Parathyroid adenoma (tissue), 2 donors: ENCODE measurements at regions not wholly inside any gene's neighbourhood (a gene's known extent, or its start where the extent isn't known, plus 50 kb on each side); places are given as distances from the start of the nearest gene placed in this dataset.

Source experiments
- H2AFZ ChIP-seq: fragments of 300-600 bp; sonication (generic); one replicate; pipeline ENCODE4 v1.7.0; 2017; ENCODE audit warnings: antibody characterized with exemption, mild to moderate bottlenecking
- H3K27ac ChIP-seq: fragments of 300-600 bp; sonication (generic); one replicate; pipeline ENCODE4 v1.7.0; 2017
- H3K27me3 ChIP-seq: fragments of 300-600 bp; sonication (generic); one replicate; pipeline ENCODE4 v1.7.0; 2017; ENCODE audit warnings: low read length; ENCODE audit not compliant: control insufficient read depth, insufficient read depth
- H3K36me3 ChIP-seq: fragments of 300-600 bp; sonication (generic); one replicate; pipeline ENCODE4 v1.7.0; 2017; ENCODE audit warnings: low read length; ENCODE audit not compliant: control insufficient read depth, insufficient read depth
- H3K4me1 ChIP-seq: fragments of 300-600 bp; sonication (generic); one replicate; pipeline ENCODE4 v1.7.0; 2017; ENCODE audit warnings: control low read depth
- H3K4me2 ChIP-seq: fragments of 300-600 bp; sonication (generic); one replicate; pipeline ENCODE4 v1.7.0; 2017; ENCODE audit warnings: low read length
- H3K4me3 ChIP-seq: fragments of 300-600 bp; sonication (generic); one replicate; pipeline ENCODE4 v1.7.0; 2017; ENCODE audit warnings: low read depth, low read length
- H3K79me2 ChIP-seq: fragments of 300-600 bp; sonication (generic); one replicate; pipeline ENCODE4 v1.7.0; 2017; ENCODE audit warnings: control low read depth
- H3K9ac ChIP-seq: fragments of 300-600 bp; sonication (generic); one replicate; pipeline ENCODE4 v1.7.0; 2017; ENCODE audit warnings: mild to moderate bottlenecking
- H3K9me3 ChIP-seq: fragments of 300-600 bp; sonication (generic); one replicate; pipeline ENCODE4 v1.7.0; 2017; ENCODE audit warnings: low read length; ENCODE audit not compliant: control insufficient read depth
- CTCF ChIP-seq: fragments of 300-600 bp; sonication (generic); IDR thresholded peaks from one replicate; pipeline ENCODE4 v1.7.0; 2017; ENCODE audit warnings: antibody characterized with exemption, mild to moderate bottlenecking
- donor health status: primary hyperparathyroidism.

DNA sequence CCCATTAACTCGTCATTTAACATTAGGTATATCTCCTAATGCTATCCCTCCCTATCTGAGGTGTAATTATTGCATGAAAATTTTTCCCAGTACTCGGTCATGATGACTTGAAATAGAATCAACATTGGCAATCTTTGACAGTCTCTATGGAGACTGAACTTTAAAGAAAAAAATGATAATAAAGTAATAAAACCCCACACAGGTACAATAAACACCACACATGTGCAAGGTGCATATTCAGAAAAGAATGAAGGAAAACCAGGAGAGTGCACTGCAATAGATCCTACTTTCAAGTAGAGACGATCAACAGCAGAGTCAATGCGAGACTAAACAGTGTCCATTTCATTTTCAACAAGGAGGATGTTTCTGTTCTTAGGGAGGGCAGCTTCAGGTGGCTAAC lies 1253.8 kb upstream of the TMEM132C start:
- Histone ChIP-seq H3K4me1 (no peaks in the 10 kb centered on the region), H2AFZ (no peak overlapping the region), H3K27me3 (no peaks in the 10 kb centered on the region), H3K4me3 (no peak overlapping the region), H3K79me2 (no peaks in the 10 kb centered on the region), H3K9me3 (no peaks in the 10 kb centered on the region), H3K4me2 (no peak overlapping the region), H3K36me3 (no peaks in the 10 kb centered on the region), H3K27ac (no peak overlapping the region), H3K9ac (no peak overlapping the region)
- TF ChIP-seq CTCF = no peak

DNA sequence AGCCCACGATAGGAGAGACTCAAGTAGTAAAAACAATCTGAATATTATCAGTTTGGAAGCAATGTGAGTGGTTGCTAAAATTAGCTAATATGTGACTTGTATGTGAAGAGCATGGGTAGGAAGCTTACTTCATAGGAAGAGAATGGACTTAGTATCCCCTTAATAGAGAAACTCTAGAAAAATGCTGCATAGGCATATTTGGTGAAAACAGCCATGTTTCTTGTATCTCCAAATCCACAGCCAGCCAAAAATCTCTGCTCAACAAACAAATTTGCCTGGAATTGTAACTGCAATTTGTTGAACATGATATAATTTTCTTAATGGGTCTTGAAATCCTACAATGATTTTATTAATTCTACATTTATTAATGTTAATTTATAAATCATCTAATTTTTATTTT lies 1252.9 kb upstream of the TMEM132C start:
- no peaks in the 10 kb centered on the region for H3K4me1 ChIP-seq
- no peak overlapping the region for H3K4me2 ChIP-seq
- TF ChIP-seq CTCF = no peak
- H3K9me3 ChIP-seq = no peaks in the 10 kb centered on the region
- no peaks in the 10 kb centered on the region for H3K27me3 ChIP-seq
- H3K36me3 ChIP-seq = no peaks in the 10 kb centered on the region
- H3K9ac ChIP-seq = no peak overlapping the region
- no peak overlapping the region for H3K4me3 ChIP-seq
- H3K79me2 ChIP-seq = no peaks in the 10 kb centered on the region
- no peak overlapping the region for H3K27ac ChIP-seq
- no peak overlapping the region for H2AFZ ChIP-seq

- H3K27me3 ChIP-seq = no peaks in the 10 kb centered on the region
- no peaks in the 10 kb centered on the region for H3K9me3 ChIP-seq
- no peak for TF ChIP-seq CTCF
- H3K27ac ChIP-seq = no peak overlapping the region
- H3K79me2 ChIP-seq = no peaks in the 10 kb centered on the region
- H3K36me3 ChIP-seq = no peaks in the 10 kb centered on the region
- H2AFZ ChIP-seq = no peak overlapping the region
- no peak overlapping the region for H3K9ac ChIP-seq
- H3K4me3 ChIP-seq = no peak overlapping the region
- no peak overlapping the region for H3K4me2 ChIP-seq
- no peaks in the 10 kb centered on the region for H3K4me1 ChIP-seq
Measured at GRCh38 chr12:127024791-127025190, 1242.2 kb upstream of the TMEM132C start.

- no peaks in the 10 kb centered on the region for H3K9me3 ChIP-seq
- H3K4me3 ChIP-seq = no peak overlapping the region
- no peaks in the 10 kb centered on the region for H3K79me2 ChIP-seq
- no peak overlapping the region for H3K4me2 ChIP-seq
- H3K4me1 ChIP-seq = no peaks in the 10 kb centered on the region
- H3K27ac ChIP-seq = no peak overlapping the region
- no peak overlapping the region for H3K9ac ChIP-seq
- TF ChIP-seq CTCF = no peak
- H2AFZ ChIP-seq = no peak overlapping the region
- no peaks in the 10 kb centered on the region for H3K36me3 ChIP-seq
- H3K27me3 ChIP-seq = no peaks in the 10 kb centered on the region
Measured at GRCh38 chr12:127025545-127025944, 1241.4 kb upstream of the TMEM132C start.

GRCh38 chr12:127035011-127035879 lies 1231.7 kb upstream of the TMEM132C start:
- Histone ChIP-seq H3K9me3 (no peaks in the 10 kb centered on the region), H3K27ac (no peak overlapping the region), H3K4me2 (no peak overlapping the region), H3K36me3 (no peaks in the 10 kb centered on the region), H3K4me1 (no peaks in the 10 kb centered on the region), H3K4me3 (no peak overlapping the region), H2AFZ (no peak overlapping the region), H3K79me2 (no peaks in the 10 kb centered on the region), H3K27me3 (no peaks in the 10 kb centered on the region), H3K9ac (no peak overlapping the region)
- no peak for TF ChIP-seq CTCF
